Loucy (cell line): ENCODE measurements at regions not wholly inside any gene's neighbourhood (a gene's known extent, or its start where the extent isn't known, plus 50 kb on each side); places are given as distances from the start of the nearest gene placed in this dataset.

Experiments used
- H2AFZ ChIP-seq: fragments of 200-600 bp; sonication (generic); 2 replicates; pipeline ENCODE4 v1.6.0; 2016; ENCODE audit warnings: antibody characterized with exemption, mild to moderate bottlenecking, low read length, moderate library complexity
- H3F3A ChIP-seq: fragments of 200-600 bp; 2 replicates; pipeline ENCODE4 v1.6.0; 2016; ENCODE audit warnings: antibody characterized with exemption, low read depth, mild to moderate bottlenecking
- H3K27me3 ChIP-seq: fragments of 200-600 bp; sonication (generic); 2 replicates; pipeline ENCODE4 v1.6.1; 2014; ENCODE audit warnings: low read length, mild to moderate bottlenecking; ENCODE audit not compliant: insufficient read depth, poor library complexity, severe bottlenecking
- H3K36me3 ChIP-seq: fragments of 200-600 bp; sonication (generic); 2 replicates; pipeline ENCODE4 v1.6.1; 2016; ENCODE audit warnings: low read length; ENCODE audit not compliant: insufficient read depth
- H3K4me1 ChIP-seq: fragments of 200-600 bp; sonication (generic); 2 replicates; pipeline ENCODE4 v1.5.1; 2014; ENCODE audit warnings: low read length, mild to moderate bottlenecking; ENCODE audit not compliant: insufficient read depth, poor library complexity, severe bottlenecking
- H3K4me2 ChIP-seq: fragments of 200-600 bp; sonication (generic); 2 replicates; pipeline ENCODE4 v1.6.0; 2014; ENCODE audit warnings: antibody characterized with exemption, low read length, low read depth, mild to moderate bottlenecking; ENCODE audit not compliant: poor library complexity, severe bottlenecking
- H3K4me3 ChIP-seq: fragments of 200-600 bp; sonication (generic); 2 replicates; pipeline ENCODE4 v1.5.1; 2014; ENCODE audit warnings: low read length, mild to moderate bottlenecking, mixed read lengths; ENCODE audit not compliant: poor library complexity, severe bottlenecking
- H3K79me2 ChIP-seq: fragments of 200-600 bp; sonication (generic); 2 replicates; pipeline ENCODE4 v1.6.1; 2014; ENCODE audit warnings: low read length; ENCODE audit not compliant: insufficient read depth
- H3K9ac ChIP-seq: fragments of 200-600 bp; sonication (generic); 2 replicates; pipeline ENCODE4 v1.6.0; 2014; ENCODE audit warnings: mild to moderate bottlenecking, low read depth, low read length, moderate library complexity; ENCODE audit not compliant: poor library complexity, severe bottlenecking
- H3K9me2 ChIP-seq: fragments of 200-600 bp; sonication (generic); replicated peaks from 2 replicates; pipeline ENCODE4 v1.6.1; 2016; ENCODE audit warnings: low read depth, low read length, mixed read lengths
- H3K9me3 ChIP-seq: fragments of 200-600 bp; sonication (generic); 2 replicates; pipeline ENCODE4 v1.6.1; 2014; ENCODE audit warnings: mild to moderate bottlenecking, antibody characterized with exemption, low read length, low read depth; ENCODE audit not compliant: insufficient read depth
- H4K20me1 ChIP-seq: fragments of 200-600 bp; sonication (generic); 2 replicates; pipeline ENCODE4 v1.6.0; 2014; ENCODE audit warnings: antibody characterized with exemption, low read length, mild to moderate bottlenecking; ENCODE audit not compliant: insufficient read depth, poor library complexity, severe bottlenecking
- CTCF ChIP-seq: fragments of 200-600 bp; sonication (generic); conservative IDR thresholded peaks from 2 replicates; pipeline ENCODE4 v1.5.1; 2014; ENCODE audit warnings: mild to moderate bottlenecking, antibody characterized with exemption, low read length
- EZH2phosphoT487 ChIP-seq: fragments of 200-600 bp; IDR thresholded peaks from 2 replicates; pipeline ENCODE4 v1.6.1; 2018; ENCODE audit warnings: antibody characterized with exemption, mild to moderate bottlenecking, moderate library complexity, borderline replicate concordance

DNA sequence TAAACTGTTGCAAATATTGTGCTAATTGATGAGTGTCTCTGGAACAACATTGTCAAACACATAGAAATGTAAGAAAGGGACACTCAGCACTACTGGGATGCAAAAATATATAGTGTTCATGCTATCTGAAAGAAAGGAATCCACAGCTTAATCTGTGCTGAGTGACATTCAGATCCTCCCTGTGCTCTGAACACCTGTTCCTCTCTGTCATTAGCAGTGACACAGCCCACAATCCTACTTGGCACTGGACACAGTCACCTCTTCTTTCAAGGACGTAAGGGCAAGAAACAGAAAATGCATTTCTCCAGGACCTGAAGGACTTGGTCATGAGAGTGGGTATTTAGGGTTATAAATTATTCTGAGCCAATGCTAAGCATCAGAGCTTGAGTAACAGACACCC lies 121.4 kb upstream of the SV2C start:
- no peaks in the 10 kb centered on the region for H3K79me2 ChIP-seq

GRCh38 chr5:75960129-75960528 lies 123.1 kb upstream of the SV2C start:
- Histone ChIP-seq H3K36me3 (no peaks in the 10 kb centered on the region), H3K9me2 (no peaks in the 10 kb centered on the region), H3F3A (no peaks in the 10 kb centered on the region), H3K4me3 (no peak overlapping the region), H3K9ac (no peak overlapping the region), H3K4me2 (no peak overlapping the region), H3K9me3 (no peaks in the 10 kb centered on the region), H4K20me1 (no peaks in the 10 kb centered on the region), H3K4me1 (no peaks in the 10 kb centered on the region), H2AFZ (no peak overlapping the region), H3K27me3 (no peaks in the 10 kb centered on the region), H3K79me2 (no peaks in the 10 kb centered on the region)
- TF ChIP-seq CTCF, result no peak
- TF ChIP-seq EZH2phosphoT487, result no peak

More for the DNA sequence above, 121.4 kb upstream of the SV2C start:
- Histone ChIP-seq H3K9me2 (no peaks in the 10 kb centered on the region), H4K20me1 (no peaks in the 10 kb centered on the region), H3K4me3 (no peak overlapping the region), H3K9me3 (no peaks in the 10 kb centered on the region), H2AFZ (no peak overlapping the region), H3K4me1 (no peaks in the 10 kb centered on the region), H3K9ac (no peak overlapping the region), H3K27me3 (no peaks in the 10 kb centered on the region), H3K36me3 (no peaks in the 10 kb centered on the region), H3F3A (no peaks in the 10 kb centered on the region), H3K4me2 (no peak overlapping the region)
- TF ChIP-seq EZH2phosphoT487 (no peak), CTCF (no peak)

- Histone ChIP-seq H3K9me3 (0 out of 2 replicates have a peak, but pooled peaks cover 3% of the 10 kb centered on the region), H2AFZ (no peak overlapping the region), H3K9ac (no peak overlapping the region), H3K27me3 (no peaks in the 10 kb centered on the region), H4K20me1 (no peaks in the 10 kb centered on the region), H3K4me1 (no peaks in the 10 kb centered on the region), H3K4me3 (no peak overlapping the region), H3K79me2 (no peaks in the 10 kb centered on the region), H3K36me3 (no peaks in the 10 kb centered on the region), H3K4me2 (no peak overlapping the region), H3K9me2 (no peaks in the 10 kb centered on the region), H3F3A (no peaks in the 10 kb centered on the region)
- TF ChIP-seq CTCF (no peak), EZH2phosphoT487 (no peak)
Observed at GRCh38 chr5:75952963-75953362, 130.2 kb upstream of the SV2C start.
